NCI-H1417 treated with DMSO at 0.1 percent for 48 hours (cell line): ENCODE measurements at regions not wholly inside any gene's neighbourhood (a gene's known extent, or its start where the extent isn't known, plus 50 kb on each side); places are given as distances from the start of the nearest gene placed in this dataset.
"Not testable (repeated sequence)": the region's sequence is repeated elsewhere in the genome, so short reads cannot be mapped to it uniquely, and the experiment has no call there.

Experiments
- DNase-seq: peaks from one replicate; lab custom pipeline; 2025; lab: John Stamatoyannopoulos, UW

DNA sequence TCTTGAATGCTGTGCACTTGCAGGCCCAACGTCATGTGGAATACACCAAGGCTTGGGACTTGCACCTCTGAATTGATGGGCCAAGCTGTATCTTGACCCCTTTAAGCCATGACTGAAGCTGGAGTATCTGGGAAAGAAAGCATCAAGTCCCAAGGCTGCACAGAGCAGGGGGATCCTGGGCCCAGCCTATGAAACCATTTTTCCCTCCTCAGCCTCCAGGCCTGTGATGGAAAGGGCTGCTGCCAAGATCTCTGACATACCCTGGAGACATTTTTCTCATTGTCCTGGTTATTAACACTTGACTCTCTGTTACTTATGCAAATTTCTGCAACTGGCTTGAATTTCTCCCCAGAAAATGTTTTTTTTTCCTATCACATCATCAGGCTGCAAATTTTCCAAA lies 174.0 kb upstream of the SNX2 start:
- no peak for DNase-seq

- no peak for DNase-seq
Observed at GRCh38 chr5:122602700-122603099, 172.2 kb upstream of the SNX2 start.

DNA sequence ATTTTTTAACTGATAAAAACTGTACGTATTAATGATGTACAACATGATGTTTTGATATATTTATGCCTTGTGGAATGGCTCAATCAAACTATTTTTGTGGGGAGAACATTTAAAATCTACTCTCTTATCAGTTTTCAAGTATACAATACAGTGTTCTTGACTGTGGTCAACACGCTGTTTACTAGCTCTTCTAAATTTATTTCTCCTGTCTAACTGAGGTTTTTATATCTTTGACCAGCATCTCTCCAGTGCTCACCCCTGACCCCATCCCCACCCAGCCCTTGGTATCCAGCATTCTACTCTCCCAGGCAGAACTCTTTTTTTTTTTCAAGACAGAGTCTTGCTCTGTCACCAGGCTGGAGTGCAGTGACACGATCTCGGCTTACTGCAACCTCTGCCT lies 169.6 kb upstream of the SNX2 start:
- no peak for DNase-seq

DNA sequence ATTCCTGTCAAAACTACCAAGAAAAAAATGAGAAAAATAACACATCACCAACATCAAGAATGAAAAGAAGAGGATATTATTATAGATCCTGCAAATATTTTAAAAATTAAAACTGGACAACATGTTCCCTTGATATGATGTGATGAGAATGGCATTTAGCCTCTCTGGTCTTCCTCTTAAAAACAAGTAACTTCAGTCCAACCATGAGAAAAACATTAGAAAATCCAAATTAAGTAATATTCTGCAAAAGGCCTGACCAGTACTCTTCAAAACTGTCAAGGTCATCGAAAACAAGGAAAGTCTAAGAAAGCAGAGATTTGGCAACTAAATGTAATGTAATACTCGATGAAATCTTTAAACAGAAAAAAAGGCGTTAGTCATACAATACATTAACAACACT lies 167.1 kb upstream of the SNX2 start:
- no peak for DNase-seq

GRCh38 chr5:122608222-122608621 lies 166.7 kb upstream of the SNX2 start:
- DNase-seq, result no peak

DNA sequence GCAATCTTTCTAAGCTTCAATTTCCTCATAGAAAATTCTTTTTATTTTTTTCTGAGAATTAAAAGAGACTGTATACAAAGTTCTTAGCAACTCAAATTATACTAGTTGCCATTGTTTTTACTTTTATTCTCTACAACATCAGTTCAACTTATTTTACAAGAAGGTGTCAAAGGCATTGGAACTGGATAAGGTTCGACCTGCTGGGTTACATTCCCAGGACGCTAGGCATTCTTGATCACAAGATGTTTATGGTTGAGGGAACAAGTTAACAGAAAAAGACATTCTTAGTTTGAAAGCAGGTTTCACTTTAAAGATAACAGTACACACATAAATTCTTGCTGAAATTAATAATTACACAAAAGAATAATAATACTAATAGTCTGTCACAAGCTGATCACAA lies 163.5 kb upstream of the SNX2 start:
- DNase-seq, result no peak

- DNase-seq, result no peak
Observed at GRCh38 chr5:122612901-122613300, 162.0 kb upstream of the SNX2 start.

DNA sequence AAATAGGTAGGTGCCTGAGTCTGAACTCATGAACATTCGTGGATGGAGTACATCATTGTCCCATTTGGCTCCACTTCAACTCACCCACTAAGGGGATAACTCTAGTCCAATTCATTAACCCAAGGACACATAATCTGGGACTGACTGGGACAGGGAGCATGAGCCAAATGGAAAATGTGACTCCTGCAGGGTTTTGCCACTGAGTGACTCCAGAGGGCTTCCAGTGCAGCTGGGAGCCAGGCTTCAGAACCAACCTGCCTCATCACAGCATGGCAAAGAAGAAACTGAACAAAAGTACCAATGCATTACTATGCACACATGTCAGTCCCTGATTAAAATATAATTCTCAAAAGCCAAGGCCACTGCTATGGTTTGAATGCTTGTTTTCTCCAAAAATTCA lies 159.7 kb upstream of the SNX2 start:
- no peak for DNase-seq

GRCh38 chr5:122615832-122616231 lies 159.0 kb upstream of the SNX2 start:
- no peak for DNase-seq

DNA sequence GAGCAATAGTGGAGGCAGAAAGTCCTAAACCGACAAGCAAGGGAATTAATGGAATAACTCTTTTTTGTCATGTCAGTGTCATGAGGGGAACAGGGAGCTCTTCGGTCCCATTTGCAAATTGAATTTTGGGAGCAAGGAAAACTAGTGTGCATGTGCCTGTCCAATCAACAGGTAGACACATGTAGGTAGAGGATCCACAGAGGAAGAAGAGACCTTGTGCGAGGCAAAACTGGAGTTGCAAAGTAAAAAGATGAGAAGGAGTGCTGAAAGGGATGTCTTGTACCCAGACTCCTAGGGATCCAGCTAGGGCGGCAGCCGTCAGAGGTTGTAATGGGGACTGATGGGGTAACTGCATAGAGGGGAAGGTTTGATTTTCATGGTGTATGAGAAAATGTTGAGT lies 156.8 kb upstream of the SNX2 start:
- DNase-seq, result not testable (repeated sequence)

GRCh38 chr5:122620768-122621167 lies 154.1 kb upstream of the SNX2 start:
- not testable (repeated sequence) for DNase-seq

- not testable (repeated sequence) for DNase-seq
Observed at GRCh38 chr5:122628714-122629113, 146.2 kb upstream of the SNX2 start.

DNA sequence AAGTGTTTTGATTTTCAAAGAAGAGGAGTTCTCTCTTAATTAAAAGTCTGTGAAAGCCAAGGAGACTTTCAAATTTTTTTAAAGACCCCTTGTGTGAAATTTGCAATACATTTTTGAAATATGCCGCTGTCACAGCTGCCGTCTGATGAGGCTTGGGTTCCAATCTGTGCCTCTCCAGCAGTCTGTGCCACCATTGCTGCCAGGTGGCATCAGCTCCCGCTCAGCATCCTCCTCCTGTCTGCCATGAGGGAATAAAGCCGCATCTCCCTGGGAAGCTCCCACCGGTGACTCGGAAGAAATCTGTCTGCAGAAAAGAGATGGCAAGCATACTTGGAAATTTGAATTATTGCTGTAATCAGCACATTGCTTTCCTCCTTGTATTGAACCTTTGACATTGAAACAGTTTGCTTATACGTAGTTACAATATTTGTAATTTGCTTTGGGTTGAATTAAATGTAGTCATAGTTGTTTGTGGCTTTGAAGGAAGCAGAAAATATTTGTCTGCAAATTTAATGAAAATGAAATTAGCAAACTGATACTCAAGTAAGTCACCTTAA lies 145.7 kb upstream of the SNX2 start:
- no peak for DNase-seq

DNA sequence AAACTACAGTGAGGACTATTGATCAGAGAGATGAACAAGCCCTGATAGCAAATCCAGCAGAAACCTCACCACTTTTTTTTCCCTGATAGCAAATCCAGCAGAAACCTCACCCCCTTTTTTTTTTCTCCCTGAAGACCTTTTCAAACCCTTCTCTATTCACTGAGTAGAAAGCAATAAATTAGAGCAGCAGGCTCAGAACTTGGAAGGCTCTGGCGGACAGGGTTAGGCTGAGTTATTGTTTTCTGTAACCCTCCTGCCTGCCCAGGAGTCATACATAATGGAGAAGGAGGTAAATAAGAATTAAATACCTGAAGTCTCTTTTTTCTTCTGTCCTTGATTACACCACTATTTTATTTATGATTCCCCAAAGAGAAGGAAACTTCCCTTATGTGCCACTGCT lies 136.3 kb upstream of the SNX2 start:
- DNase-seq, result no peak

GRCh38 chr5:122639033-122639432 lies 135.8 kb upstream of the SNX2 start:
- no peak for DNase-seq

DNA sequence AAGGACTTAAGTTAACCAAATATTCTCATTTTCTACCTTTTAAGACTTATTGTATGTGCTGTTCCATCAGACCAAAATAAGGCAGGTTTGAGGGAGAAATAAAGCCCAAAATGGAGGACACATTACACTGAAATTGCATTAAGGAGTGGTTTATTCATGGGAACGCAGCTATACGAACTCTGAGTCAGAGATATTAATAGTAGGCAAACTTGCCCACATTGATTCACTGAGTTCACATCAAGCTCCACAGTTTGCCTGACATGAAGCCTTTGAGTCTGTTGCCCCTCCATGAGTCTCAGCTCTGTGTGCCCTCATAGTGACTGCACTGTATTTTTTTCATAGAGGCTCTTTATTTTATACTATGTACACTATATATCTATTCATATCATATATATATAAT lies 135.0 kb upstream of the SNX2 start:
- no peak for DNase-seq

- DNase-seq, result no peak
Observed at GRCh38 chr5:122649080-122649479, 125.8 kb upstream of the SNX2 start.

DNA sequence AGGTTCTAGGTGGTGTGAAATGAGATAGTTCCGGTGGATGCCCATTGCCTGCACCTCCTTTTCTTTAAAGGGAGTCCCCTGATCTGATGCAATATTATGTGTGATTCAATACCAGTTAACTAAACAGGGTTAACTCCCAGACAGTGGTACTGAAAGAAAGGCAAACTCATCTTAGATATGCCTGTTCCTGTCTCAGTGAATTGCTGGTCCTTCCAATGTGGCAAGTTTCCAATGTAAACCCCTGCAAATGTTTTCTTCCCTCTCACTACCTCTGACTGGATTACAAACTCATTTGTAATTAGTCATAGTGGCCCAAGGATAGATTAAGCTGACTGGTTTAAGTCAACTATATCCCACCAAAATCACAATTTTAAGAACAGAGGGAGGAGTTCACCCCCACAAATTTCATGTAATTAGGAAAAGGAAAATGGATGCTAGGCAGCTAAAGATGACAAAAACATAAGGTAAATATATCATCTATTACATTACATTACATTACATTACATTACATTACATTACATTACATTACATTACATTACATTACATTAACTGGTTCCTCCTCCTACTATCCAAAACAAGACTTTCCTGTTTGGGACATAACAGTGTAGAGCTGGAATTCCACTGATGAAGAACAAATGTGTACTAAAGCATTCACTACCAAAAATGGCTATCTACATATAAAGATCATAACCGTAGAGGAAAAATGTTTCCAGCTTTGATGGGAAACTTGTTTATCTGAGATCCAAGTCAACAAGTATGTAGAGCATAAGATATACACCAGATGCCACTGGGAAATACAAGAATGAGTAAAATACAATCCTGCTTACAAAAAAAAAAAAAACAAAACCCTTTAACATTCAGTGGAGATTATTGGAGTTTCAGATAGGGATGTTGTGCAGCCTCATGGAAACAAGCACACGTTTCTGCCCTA lies 121.5 kb upstream of the SNX2 start:
- DNase-seq, result no peak

GRCh38 chr5:122656160-122656559 lies 118.7 kb upstream of the SNX2 start:
- no peak for DNase-seq

GRCh38 chr5:122656577-122656976 lies 118.3 kb upstream of the SNX2 start:
- no peak for DNase-seq

DNA sequence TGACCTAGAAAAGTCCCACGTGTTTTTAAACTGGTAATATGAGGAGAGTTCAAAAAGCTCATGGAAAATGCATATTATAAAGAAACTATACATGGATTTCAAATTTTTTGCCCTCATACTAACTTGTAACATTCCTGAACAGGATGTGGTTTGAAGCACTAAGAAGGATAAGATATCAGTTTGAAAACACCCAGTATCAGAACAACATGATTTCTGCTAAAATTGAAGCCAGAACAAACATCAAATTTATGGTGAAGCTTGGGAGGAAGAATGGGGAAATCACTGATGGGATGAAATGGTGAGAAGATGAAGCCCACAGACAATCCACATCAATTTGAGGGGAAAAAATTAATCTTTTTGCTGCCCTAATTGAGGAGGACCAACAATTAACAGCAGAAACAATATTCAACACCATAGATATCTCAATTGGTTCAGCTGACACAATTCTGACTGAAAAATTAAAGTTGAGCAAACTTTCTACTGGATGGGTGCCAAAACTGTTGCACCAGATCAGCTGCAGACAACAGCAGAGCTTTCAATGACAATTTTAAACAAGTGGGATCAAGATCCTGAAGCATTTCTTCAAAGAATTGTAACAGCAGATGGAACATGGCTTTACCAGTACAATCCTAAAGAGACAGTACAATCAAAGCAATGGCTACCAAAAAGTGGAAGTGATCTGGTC lies 113.2 kb upstream of the SNX2 start:
- no peak for DNase-seq

DNA sequence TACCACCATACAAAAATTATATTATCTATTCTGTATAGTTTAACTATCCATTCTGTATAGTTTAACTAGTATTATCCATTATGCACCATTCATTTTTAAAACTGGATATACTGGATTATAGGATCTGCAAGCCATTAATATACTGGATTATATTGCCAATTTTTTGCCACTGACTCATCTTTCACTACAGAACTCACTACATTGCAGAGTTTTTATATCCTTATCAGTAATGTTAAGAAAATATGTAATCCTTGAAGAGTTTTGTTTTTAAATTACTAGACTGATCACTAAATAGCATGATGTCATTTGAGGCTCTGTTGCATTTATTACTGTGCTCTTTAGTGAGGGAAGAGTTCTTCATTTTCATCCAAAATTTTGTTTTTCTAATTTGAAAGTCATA lies 109.8 kb upstream of the SNX2 start:
- DNase-seq, result no peak

DNA sequence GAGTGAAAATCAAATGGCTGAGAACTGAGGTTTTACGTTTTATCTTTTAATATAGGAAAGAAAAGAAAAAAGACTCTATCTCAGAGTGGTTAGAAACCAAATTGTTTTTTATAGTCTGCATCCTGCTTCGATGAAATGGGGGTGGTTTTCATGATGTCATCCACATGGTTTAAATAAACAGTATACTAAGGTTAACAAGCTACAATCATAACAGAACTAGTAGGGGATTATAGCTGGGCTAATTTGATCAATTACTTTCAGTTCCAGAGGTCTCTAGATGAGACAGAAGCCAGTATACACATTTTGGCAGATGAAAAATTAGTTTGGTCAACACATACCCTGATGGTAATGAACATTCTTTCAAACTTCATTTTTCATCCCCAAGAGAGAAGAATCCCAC lies 106.3 kb upstream of the SNX2 start:
- no peak for DNase-seq
